HCT116 (cell line): ENCODE measurements at regions not wholly inside any gene's neighbourhood (a gene's known extent, or its start where the extent isn't known, plus 50 kb on each side); places are given as distances from the start of the nearest gene placed in this dataset.

Experiments
- ATAC-seq: fragments of 200-7000 bp; cut with Tn5 transposase; 2 replicates; pipeline ENCODE4 v1.9.1; 2020; ENCODE audit warnings: mild to moderate bottlenecking, moderate library complexity
- BruUV-seq: library from RNA; stranded (reverse); fragments of 400-500 nt; replicated peaks from 2 replicates; lab custom pipeline; 2021; lab: Mats Ljungman, UMichigan
- CTCF ChIA-PET: fragments of 300-600 bp; sonication (Branson Sonifier 250); formaldehyde crosslinking; loops from one replicate; lab custom pipeline; 2021; ENCODE audit warnings: antibody characterized with exemption; lab: Charles Lee
- POLR2A ChIA-PET: fragments of 300-600, 350-600 bp; sonication (Branson Sonifier 250); formaldehyde crosslinking; loops from one replicate; lab custom pipeline; 2021; ENCODE audit warnings: antibody characterized with exemption; lab: Charles Lee
- RAD21 ChIA-PET, 2 experiments: fragments of 300-600 bp; sonication (Branson Sonifier 250); formaldehyde crosslinking; loops; one replicate each; lab custom pipeline; 2023; ENCODE audit warnings: low total read pairs in 2 of 2; ENCODE audit not compliant: uncharacterized antibody in 2 of 2, unreplicated experiment in 2 of 2, low non-redundant PET in 1 of 2; lab: Charles Lee
- DNase-seq: peaks from one replicate; pipeline ENCODE4 v3.0.0-alpha.2; 2010; ENCODE audit warnings: low read depth, low spot score
- H2AFZ ChIP-seq: fragments of 200-600 bp; shearing (Covaris generic), sonication (generic); 2 replicates; pipeline ENCODE4 v1.6.1; 2017; ENCODE audit warnings: low read depth, mixed run types, mixed read lengths, antibody characterized with exemption, low read length; ENCODE audit not compliant: poor library complexity, severe bottlenecking
- H3K27ac ChIP-seq: 2 replicates; pipeline ENCODE4 v1.5.1; 2012; ENCODE audit warnings: low read depth, low read length
- H3K27me3 ChIP-seq: fragments of 200-600 bp; sonication (generic); 2 replicates; pipeline ENCODE4 v1.6.1; 2016; ENCODE audit warnings: mixed run types, low read length, mixed read lengths; ENCODE audit not compliant: insufficient read depth
- H3K36me3 ChIP-seq, 2 experiments: fragments of 200-500 bp in 1 of 2; fragments of 200-600 bp in 1 of 2; sonication (Bioruptor generic) in 1 of 2; sonication (generic) in 1 of 2; 2 replicates each; pipeline versions ENCODE4 v1.5.1 to v1.6.1; 2014 to 2016; ENCODE audit warnings: low read length in 2 of 2, inconsistent platforms in 1 of 2, mixed read lengths in 1 of 2, mixed run types in 1 of 2; ENCODE audit not compliant: insufficient read depth in 2 of 2, control insufficient read depth in 1 of 2
- H3K4me1 ChIP-seq, 2 experiments: fragments of 200-600 bp in 1 of 2; sonication (generic) in 1 of 2; 2 replicates each; pipeline versions ENCODE4 v1.5.1 to v1.6.1; 2012 to 2017; ENCODE audit warnings: low read length in 2 of 2, inconsistent platforms in 1 of 2, mild to moderate bottlenecking in 1 of 2, mixed read lengths in 1 of 2, mixed run types in 1 of 2, moderate library complexity in 1 of 2; ENCODE audit not compliant: insufficient read depth in 2 of 2, control insufficient read depth in 1 of 2
- H3K4me2 ChIP-seq: fragments of 200-600 bp; sonication (generic); 2 replicates; pipeline ENCODE4 v1.6.1; 2017; ENCODE audit warnings: mixed run types, low read length, mixed read lengths
- H3K4me3 ChIP-seq, 2 experiments: fragments of 200-600 bp in 1 of 2; sonication (generic) in 1 of 2; replicated peaks in 1 of 2; 2 replicates each; pipeline ENCODE4 v1.5.1; 2011 to 2016; ENCODE audit warnings: low read length in 2 of 2, control low read depth in 1 of 2, low read depth in 1 of 2, mild to moderate bottlenecking in 1 of 2, mixed read lengths in 1 of 2, mixed run types in 1 of 2
- H3K79me2 ChIP-seq: fragments of 200-600 bp; sonication (generic); 2 replicates; pipeline ENCODE4 v1.6.1; 2017; ENCODE audit warnings: mild to moderate bottlenecking, mixed run types, low read length, moderate library complexity, mixed read lengths; ENCODE audit not compliant: insufficient read depth
- H3K9ac ChIP-seq: fragments of 200-600 bp; sonication (generic); 2 replicates; pipeline ENCODE4 v1.6.1; 2016; ENCODE audit warnings: low read length, mixed read lengths
- H3K9me2 ChIP-seq: fragments of 200-600 bp; sonication (generic), shearing (Covaris generic); 2 replicates; pipeline ENCODE4 v1.6.1; 2017; ENCODE audit warnings: mixed run types, mild to moderate bottlenecking, moderate library complexity; ENCODE audit not compliant: insufficient read depth
- H3K9me3 ChIP-seq, 2 experiments: fragments of 200-500 bp in 1 of 2; fragments of 200-600 bp in 1 of 2; sonication (Bioruptor generic) in 1 of 2; sonication (generic) in 1 of 2; 2 replicates each; pipeline ENCODE4 v1.6.1; 2014 to 2017; ENCODE audit warnings: low read length in 2 of 2, mixed read lengths in 2 of 2, inconsistent platforms in 1 of 2, low read depth in 1 of 2, mild to moderate bottlenecking in 1 of 2, mixed run types in 1 of 2, moderate library complexity in 1 of 2; ENCODE audit not compliant: control insufficient read depth in 1 of 2, insufficient read depth in 1 of 2
- H4K20me1 ChIP-seq: fragments of 200-600 bp; sonication (generic), shearing (Covaris generic); 2 replicates; pipeline ENCODE4 v1.6.1; 2017; ENCODE audit warnings: mixed run types, mild to moderate bottlenecking, moderate library complexity; ENCODE audit not compliant: insufficient read depth
- CBX3 ChIP-seq: IDR thresholded peaks from 2 replicates; pipeline ENCODE4 v1.6.1; 2012; ENCODE audit warnings: low read depth
- CEBPB ChIP-seq: IDR thresholded peaks from 2 replicates; pipeline ENCODE4 v1.6.1; 2012; ENCODE audit warnings: low read depth
- CTCF ChIP-seq, 3 experiments: fragments of 200-600 bp in 1 of 3; sonication (generic) in 1 of 3; IDR thresholded peaks in 2 of 3; conservative IDR thresholded peaks in 1 of 3; 2 replicates each; pipeline ENCODE4 v1.5.1; 2012 to 2017; ENCODE audit warnings: low read depth in 2 of 3, low read length in 2 of 3, antibody characterized with exemption in 1 of 3, borderline replicate concordance in 1 of 3, control low read depth in 1 of 3, mild to moderate bottlenecking in 1 of 3, mixed read lengths in 1 of 3, mixed run types in 1 of 3, moderate library complexity in 1 of 3; ENCODE audit not compliant: insufficient read depth in 1 of 3
- EZH2 ChIP-seq: fragments of 200-600 bp; sonication (generic); IDR thresholded peaks from 2 replicates; pipeline ENCODE4 v1.6.1; 2017; ENCODE audit warnings: antibody characterized with exemption, mixed run types
- EZH2phosphoT487 ChIP-seq: fragments of 200-600 bp; IDR thresholded peaks from 2 replicates; pipeline ENCODE4 v1.6.1; 2018; ENCODE audit warnings: antibody characterized with exemption, borderline replicate concordance
- FOSL1 ChIP-seq: IDR thresholded peaks from 2 replicates; pipeline ENCODE4 v1.6.1; 2012; ENCODE audit warnings: low read depth
- MAX ChIP-seq: IDR thresholded peaks from 2 replicates; pipeline ENCODE4 v1.6.1; 2012
- POLR2A ChIP-seq: IDR thresholded peaks from 2 replicates; pipeline ENCODE4 v1.7.0; 2011; ENCODE audit warnings: borderline replicate concordance; ENCODE audit not compliant: insufficient read depth, insufficient read length; ENCODE audit errors: extremely low read depth
- POLR2AphosphoS5 ChIP-seq: IDR thresholded peaks from 2 replicates; pipeline ENCODE4 v1.6.1; 2011; ENCODE audit warnings: mild to moderate bottlenecking, low read depth, low read length, moderate library complexity
- RAD21 ChIP-seq: IDR thresholded peaks from 2 replicates; pipeline ENCODE4 v1.6.1; 2012; ENCODE audit warnings: low read depth, mild to moderate bottlenecking
- SIN3A ChIP-seq: IDR thresholded peaks from 2 replicates; pipeline ENCODE4 v1.6.1; 2012; ENCODE audit warnings: low read depth
- SP1 ChIP-seq: IDR thresholded peaks from 2 replicates; pipeline ENCODE4 v1.6.1; 2012; ENCODE audit warnings: low read depth
- SRF ChIP-seq: IDR thresholded peaks from 2 replicates; pipeline ENCODE4 v1.6.1; 2012; ENCODE audit warnings: low read depth
- TCF7L2 ChIP-seq: IDR thresholded peaks from 2 replicates; pipeline ENCODE4 v1.7.0; 2011; ENCODE audit warnings: borderline replicate concordance, inconsistent platforms; ENCODE audit not compliant: insufficient read depth, insufficient read length; ENCODE audit errors: extremely low read depth
- YY1 ChIP-seq: IDR thresholded peaks from 2 replicates; pipeline ENCODE4 v1.6.1; 2011; ENCODE audit warnings: low read length, low read depth, moderate library complexity, mild to moderate bottlenecking; ENCODE audit not compliant: insufficient replicate concordance; ENCODE audit errors: extremely low read depth
- ZFX ChIP-seq: fragments of 450-650 bp; IDR thresholded peaks from 2 replicates; pipeline ENCODE4 v1.6.1; 2017
- ZNF274 ChIP-seq: fragments of 200-500 bp; sonication (Bioruptor generic); IDR thresholded peaks from 2 replicates; pipeline ENCODE4 v1.6.1; 2014; ENCODE audit warnings: mild to moderate bottlenecking, low read depth, low read length, inconsistent platforms
- intact Hi-C: fragments of 100-400 bp; cut with micrococcal nuclease; formaldehyde crosslinking; loops from 2 replicates; pipeline ENCODE4 v1.10.0; 2022
- TF ChIP-seq, protein P1 (sequence below): IDR thresholded peaks from 2 replicates; pipeline ENCODE4 v1.6.1; 2011; ENCODE audit warnings: mild to moderate bottlenecking, low read length, moderate library complexity; ENCODE audit not compliant: insufficient replicate concordance; ENCODE audit errors: extremely low read depth

- Histone ChIP-seq H3K9ac (no peak overlapping the region), H3K9me2 (no peaks in the 10 kb centered on the region), H3K4me2 (no peak overlapping the region), H3K4me3 (no peak overlapping the region), H3K36me3 (no peaks in the 10 kb centered on the region), H3K9me3 (no peaks in the 10 kb centered on the region), H4K20me1 (no peaks in the 10 kb centered on the region), H3K27me3 (no peaks in the 10 kb centered on the region), H3K4me1 (no peaks in the 10 kb centered on the region), H3K27ac (no peak overlapping the region), H3K79me2 (no peaks in the 10 kb centered on the region)
- ATAC-seq, result no peak
- POLR2A ChIA-PET, result no interaction called here
- intact Hi-C loops, result no loop called here
- DNase-seq, result no peak
- CTCF ChIA-PET, result no interaction called here
- no TSS peak for BruUV-seq
- no peak for TF ChIP-seq YY1
- TF ChIP-seq SRF, result no peak
- TF ChIP-seq, all 23 proteins: peak for 0
- RAD21 ChIA-PET, result no interaction called here
- H2AFZ ChIP-seq, result no peak overlapping the region
These were observed 79.5 kb upstream of the SLIT2 start for GRCh38 chr4:20172070-20172760.

DNA sequence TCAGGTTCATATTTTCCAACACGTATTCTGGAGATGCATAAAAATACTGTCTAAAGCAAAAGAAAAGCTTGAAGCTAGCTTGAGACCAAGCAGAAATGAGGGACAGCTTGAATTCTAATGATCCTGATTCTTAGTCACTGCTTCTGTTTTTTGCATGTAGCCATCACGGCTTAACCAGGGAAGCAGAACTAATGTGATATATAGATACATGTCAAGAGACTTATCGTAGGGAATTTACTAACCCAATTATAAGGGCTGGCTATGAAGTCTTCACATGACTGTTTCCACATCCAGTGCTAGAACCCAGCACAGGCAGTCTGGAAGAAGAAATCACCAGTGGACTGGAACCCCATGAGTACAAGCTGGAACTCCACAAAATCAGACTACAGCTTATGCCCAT lies 85.2 kb upstream of the SLIT2 start:
- Histone ChIP-seq H3K9ac (no peak overlapping the region), H3K4me2 (no peak overlapping the region), H3K9me3 (no peaks in the 10 kb centered on the region), H4K20me1 (no peaks in the 10 kb centered on the region), H3K4me1 (no peaks in the 10 kb centered on the region), H3K9me2 (no peaks in the 10 kb centered on the region), H3K27ac (no peak overlapping the region), H3K4me3 (no peak overlapping the region), H3K79me2 (no peaks in the 10 kb centered on the region), H2AFZ (no peak overlapping the region), H3K36me3 (no peaks in the 10 kb centered on the region), H3K27me3 (no peaks in the 10 kb centered on the region)
- CTCF ChIA-PET, result no interaction called here
- DNase-seq (no peak), ATAC-seq (no peak)
- POLR2A ChIA-PET, result no interaction called here
- intact Hi-C loops, result no loop called here
- no TSS peak for BruUV-seq
- RAD21 ChIA-PET, result no interaction called here
- TF ChIP-seq ZFX (no peak), TCF7L2 (no peak), EZH2phosphoT487 (no peak), YY1 (no peak), CTCF (IDR thresholded peaks at IDR 0.05 in 2 of 3, conservative IDR thresholded peaks at IDR 0.05 in 1 of 3; ENCODE audit: borderline replicate concordance in 1 of 3, insufficient read depth in 1 of 3, low read depth in 2 of 3, low read length in 2 of 3) (no peak), MAX (no peak), ZNF274 (no peak), EZH2 (no peak), POLR2AphosphoS5 (no peak), CBX3 (no peak), SP1 (no peak), RAD21 (no peak), POLR2A (no peak), SIN3A (no peak), FOSL1 (no peak), CEBPB (no peak)
- TF ChIP-seq, protein P1, sequence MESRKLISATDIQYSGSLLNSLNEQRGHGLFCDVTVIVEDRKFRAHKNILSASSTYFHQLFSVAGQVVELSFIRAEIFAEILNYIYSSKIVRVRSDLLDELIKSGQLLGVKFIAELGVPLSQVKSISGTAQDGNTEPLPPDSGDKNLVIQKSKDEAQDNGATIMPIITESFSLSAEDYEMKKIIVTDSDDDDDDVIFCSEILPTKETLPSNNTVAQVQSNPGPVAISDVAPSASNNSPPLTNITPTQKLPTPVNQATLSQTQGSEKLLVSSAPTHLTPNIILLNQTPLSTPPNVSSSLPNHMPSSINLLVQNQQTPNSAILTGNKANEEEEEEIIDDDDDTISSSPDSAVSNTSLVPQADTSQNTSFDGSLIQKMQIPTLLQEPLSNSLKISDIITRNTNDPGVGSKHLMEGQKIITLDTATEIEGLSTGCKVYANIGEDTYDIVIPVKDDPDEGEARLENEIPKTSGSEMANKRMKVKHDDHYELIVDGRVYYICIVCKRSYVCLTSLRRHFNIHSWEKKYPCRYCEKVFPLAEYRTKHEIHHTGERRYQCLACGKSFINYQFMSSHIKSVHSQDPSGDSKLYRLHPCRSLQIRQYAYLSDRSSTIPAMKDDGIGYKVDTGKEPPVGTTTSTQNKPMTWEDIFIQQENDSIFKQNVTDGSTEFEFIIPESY, result no peak
